Mononuclear cell (primary cell): ENCODE measurements at regions not wholly inside any gene's neighbourhood (a gene's known extent, or its start where the extent isn't known, plus 50 kb on each side); places are given as distances from the start of the nearest gene placed in this dataset.
"Not testable (repeated sequence)": the region's sequence is repeated elsewhere in the genome, so short reads cannot be mapped to it uniquely, and the experiment has no call there.

ENCODE experiments used
- H3K27me3 ChIP-seq: 2 replicates; pipeline ENCODE4 v1.6.0; 2011; ENCODE audit warnings: low read length, control low read depth; ENCODE audit not compliant: insufficient read depth
- H3K4me1 ChIP-seq: 2 replicates; pipeline ENCODE4 v1.5.1; 2011; ENCODE audit warnings: mild to moderate bottlenecking, low read length, control low read depth; ENCODE audit not compliant: insufficient read depth
- H3K4me3 ChIP-seq: 2 replicates; pipeline ENCODE4 v1.5.1; 2011; ENCODE audit warnings: mild to moderate bottlenecking, low read length, moderate library complexity
- H3K9me3 ChIP-seq: 2 replicates; pipeline ENCODE4 v1.5.1; 2011; ENCODE audit warnings: low read depth, mild to moderate bottlenecking, control low read depth, low read length

DNA sequence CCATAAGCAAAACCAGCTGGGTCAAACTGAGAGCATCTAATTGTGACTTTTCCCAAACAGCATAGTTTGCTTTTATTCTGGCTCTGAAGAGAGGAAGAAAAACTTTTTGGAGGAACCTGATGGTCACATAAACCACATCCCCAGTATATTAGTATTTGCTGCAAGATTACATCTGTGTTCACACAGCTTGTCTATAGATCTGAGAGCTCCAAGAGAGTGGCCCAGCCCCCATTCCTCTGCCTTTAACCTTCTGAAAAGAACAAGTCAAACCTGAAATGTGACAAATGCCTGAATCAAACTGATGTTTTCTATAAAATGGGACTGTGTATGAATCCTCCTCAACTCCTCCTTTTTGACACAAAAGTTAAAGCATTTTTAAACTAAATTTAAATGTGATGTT, 435.2 kb downstream of the ZNF479 start:
- H3K4me3 ChIP-seq, H3K4me1 ChIP-seq, H3K27me3 ChIP-seq, H3K9me3 ChIP-seq: not testable (repeated sequence)

- no peaks in the 10 kb centered on the region for H3K27me3 ChIP-seq
- H3K4me3 ChIP-seq, result no peak overlapping the region
- H3K4me1 ChIP-seq, result no peaks in the 10 kb centered on the region
- H3K9me3 ChIP-seq, result peaks cover 63% of the 10 kb centered on the region
These were observed 445.9 kb downstream of the ZNF479 start for GRCh38 chr7:56686276-56686859.

DNA sequence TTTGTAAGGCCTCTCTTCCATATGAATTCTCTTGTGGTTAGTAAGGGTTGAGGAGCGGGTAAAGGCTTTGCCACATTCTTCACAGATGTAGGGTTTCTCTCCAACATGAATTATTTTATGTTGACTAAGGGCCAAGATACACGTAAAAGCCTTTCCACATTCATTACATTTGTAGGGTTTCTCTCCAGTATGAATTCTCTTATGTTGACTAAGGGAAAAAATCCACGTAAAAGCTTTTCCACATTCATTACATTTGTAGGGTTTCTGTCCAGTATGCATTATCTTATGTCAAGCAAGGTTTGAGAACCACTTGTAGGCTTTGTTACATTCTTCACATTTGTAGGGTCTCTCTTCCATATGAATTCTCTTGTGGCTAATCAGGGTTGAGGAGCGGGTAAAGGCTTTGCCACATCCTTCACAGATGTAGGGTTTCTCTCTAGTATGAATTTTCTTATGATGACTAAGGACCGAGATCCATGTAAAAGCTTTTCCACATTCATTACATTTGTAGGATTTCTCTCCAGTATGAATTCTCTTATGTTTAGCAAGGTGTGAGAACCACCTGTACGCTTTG, 493.0 kb downstream of the ZNF479 start:
- Histone ChIP-seq H3K9me3 (peaks cover 51% of the 10 kb centered on the region), H3K4me1 (no peaks in the 10 kb centered on the region), H3K4me3 (no peak overlapping the region), H3K27me3 (no peaks in the 10 kb centered on the region)

DNA sequence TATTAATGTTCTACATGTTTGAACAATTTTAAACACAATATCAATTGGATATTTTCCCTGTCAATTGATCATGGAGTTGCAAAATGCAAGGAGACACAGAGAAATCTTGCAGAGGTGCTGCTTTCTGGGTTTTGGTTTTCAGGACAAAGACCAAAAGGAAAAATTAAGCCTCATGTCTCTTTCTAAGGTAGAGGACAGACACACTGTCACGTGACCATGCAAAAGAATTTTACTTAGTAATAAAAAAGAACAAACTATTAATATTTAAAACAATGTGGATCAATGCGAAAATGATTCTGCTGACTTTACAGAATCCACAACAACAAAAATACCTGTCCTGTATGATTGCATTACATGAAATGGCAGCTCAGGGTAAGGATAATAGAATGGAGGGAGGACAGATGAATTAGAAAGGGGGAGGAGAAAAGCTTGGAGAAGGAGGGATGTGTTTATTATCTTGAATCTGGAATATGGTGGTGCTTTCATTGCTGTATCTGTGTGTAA, 493.7 kb upstream of the NUPR2 start:
- Histone ChIP-seq H3K9me3 (peaks cover 14% of the 10 kb centered on the region), H3K4me1 (no peaks in the 10 kb centered on the region), H3K27me3 (no peaks in the 10 kb centered on the region), H3K4me3 (no peak overlapping the region)

DNA sequence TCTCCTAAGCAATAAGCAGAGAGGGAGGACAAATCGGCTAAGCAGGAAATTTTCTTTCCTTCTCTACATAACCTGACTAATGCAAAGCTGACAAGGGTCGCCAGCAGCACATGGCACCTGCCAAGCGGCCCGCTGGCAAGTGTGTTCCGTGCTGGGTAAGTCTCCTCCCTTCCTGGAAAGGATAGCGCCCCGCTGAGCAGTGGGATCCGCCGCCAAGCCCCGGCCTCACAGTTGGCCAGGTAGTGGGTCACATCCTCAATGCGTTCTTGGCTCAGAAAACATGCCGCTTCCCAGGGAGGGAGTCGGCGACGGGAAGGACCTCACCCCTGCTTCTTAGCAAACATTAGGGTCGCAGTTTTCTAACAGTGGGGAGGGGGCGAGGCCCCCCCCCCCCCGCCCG, 488.9 kb upstream of the NUPR2 start:
- no peaks in the 10 kb centered on the region for H3K4me1 ChIP-seq
- no peak overlapping the region for H3K4me3 ChIP-seq
- H3K27me3 ChIP-seq, result no peaks in the 10 kb centered on the region
- peaks cover 12% of the 10 kb centered on the region for H3K9me3 ChIP-seq

DNA sequence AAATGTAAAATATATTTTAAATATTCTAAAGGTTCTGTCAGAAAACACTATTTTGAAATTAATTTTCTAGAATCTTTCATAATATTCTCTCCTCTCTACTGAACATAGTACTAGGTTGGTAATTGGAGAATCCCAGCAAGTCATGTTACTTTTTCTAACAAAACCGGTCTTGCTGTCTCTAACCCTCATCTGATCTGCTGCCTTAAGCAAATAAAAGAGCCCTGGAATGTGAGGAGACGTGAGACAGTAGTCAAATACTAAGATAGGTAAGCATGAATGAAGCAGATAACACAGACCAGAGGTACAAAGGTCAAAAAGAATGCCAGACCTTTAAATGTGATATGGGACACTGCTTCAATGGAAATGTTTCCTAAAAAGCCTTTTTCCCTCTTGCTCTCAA, 462.4 kb upstream of the NUPR2 start:
- peaks cover 20% of the 10 kb centered on the region for H3K9me3 ChIP-seq
- H3K4me1 ChIP-seq, result no peaks in the 10 kb centered on the region
- no peak overlapping the region for H3K4me3 ChIP-seq
- H3K27me3 ChIP-seq, result no peaks in the 10 kb centered on the region

DNA sequence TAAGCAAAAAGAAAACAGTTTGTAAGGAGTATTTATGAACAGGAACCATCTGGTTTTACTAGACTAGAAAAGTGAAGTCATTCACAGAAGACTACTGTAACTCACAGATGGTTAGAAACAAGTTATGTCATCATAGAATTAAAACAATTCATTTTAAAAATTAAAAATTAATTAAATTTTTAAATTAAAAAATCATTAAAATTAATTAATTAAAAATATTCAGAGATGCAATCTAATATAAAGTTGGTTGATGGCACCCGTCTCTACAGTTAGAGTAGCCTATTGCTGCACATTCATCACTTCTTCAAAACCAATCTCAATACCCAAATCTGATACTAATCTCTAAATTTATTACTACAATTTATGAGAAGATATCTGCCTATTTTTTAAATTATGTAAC, 454.8 kb upstream of the NUPR2 start:
- no peak overlapping the region for H3K4me3 ChIP-seq
- H3K27me3 ChIP-seq, result no peaks in the 10 kb centered on the region
- peaks cover 11% of the 10 kb centered on the region for H3K9me3 ChIP-seq
- no peaks in the 10 kb centered on the region for H3K4me1 ChIP-seq

DNA sequence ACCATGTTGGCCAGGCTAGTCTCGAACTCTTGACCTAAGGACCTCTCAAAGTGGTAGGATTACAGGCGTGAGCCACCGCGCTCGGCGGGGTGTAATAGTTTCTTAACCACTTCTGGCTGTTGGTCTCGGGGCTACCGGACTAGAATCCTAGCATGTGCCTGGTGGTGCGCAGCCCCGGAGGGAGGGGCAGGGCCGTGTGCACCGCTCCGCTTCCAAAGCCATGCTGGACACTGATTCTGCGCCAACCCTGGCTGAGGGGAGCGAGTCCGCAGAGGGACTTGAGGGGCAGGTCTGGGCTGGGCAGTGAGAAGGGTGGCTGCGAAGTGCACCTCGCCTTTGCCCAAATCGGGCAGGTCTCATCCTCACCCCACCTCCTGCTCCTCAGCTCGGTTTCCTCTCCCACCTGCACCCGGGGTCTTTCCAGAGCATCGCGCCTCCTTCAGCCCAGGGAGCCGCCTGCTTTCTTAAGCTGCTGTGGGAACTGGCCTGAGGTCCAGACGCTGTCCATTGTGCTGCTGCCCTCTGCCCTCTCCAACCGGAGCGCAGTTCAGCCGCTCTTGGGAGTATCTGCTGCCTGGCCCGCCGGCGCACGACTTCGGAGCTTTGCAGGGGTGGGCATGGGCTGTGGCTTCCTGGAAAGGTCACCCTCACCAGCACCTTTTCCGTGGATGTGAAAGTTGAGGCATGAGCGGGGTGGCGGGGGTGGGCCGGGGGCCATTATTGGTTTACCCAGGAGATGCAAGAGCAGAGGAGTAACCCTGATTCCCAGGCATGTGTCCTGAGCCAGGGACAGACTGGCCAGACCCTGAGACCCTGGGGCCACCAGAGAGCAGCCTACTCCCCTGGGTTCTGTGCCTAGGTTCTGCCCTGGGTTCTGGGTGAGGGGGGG, 422.6 kb upstream of the NUPR2 start:
- H3K9me3 ChIP-seq, result peaks cover 14% of the 10 kb centered on the region
- H3K27me3 ChIP-seq, result no peaks in the 10 kb centered on the region
- no peaks in the 10 kb centered on the region for H3K4me1 ChIP-seq
- no peak overlapping the region for H3K4me3 ChIP-seq

- no peaks in the 10 kb centered on the region for H3K27me3 ChIP-seq
- H3K9me3 ChIP-seq, result peaks cover 20% of the 10 kb centered on the region
- no peak overlapping the region for H3K4me3 ChIP-seq
- no peaks in the 10 kb centered on the region for H3K4me1 ChIP-seq
These were observed 421.7 kb upstream of the NUPR2 start for GRCh38 chr7:56537952-56538351.

DNA sequence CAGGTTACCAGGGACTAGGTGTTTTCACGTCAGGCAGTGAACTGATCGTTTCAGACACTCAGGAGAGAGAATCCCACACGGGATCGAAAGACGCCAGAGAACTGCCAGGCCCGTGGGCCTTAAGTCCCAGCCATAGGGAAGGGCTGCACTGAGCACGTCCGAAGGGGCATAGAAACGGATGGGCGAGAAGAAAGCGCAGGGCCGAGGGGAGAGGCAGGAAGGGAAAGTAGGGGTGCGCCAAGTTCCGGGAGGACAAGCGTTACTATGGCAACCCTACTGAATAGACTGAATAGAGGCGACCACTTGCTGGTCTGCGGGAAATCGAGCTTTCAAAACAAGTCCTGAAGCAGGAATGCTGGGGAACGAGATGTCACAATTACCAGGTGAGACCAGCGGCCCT, 421.3 kb upstream of the NUPR2 start:
- Histone ChIP-seq H3K4me3 (no peak overlapping the region), H3K4me1 (no peaks in the 10 kb centered on the region), H3K9me3 (peaks cover 20% of the 10 kb centered on the region), H3K27me3 (no peaks in the 10 kb centered on the region)

DNA sequence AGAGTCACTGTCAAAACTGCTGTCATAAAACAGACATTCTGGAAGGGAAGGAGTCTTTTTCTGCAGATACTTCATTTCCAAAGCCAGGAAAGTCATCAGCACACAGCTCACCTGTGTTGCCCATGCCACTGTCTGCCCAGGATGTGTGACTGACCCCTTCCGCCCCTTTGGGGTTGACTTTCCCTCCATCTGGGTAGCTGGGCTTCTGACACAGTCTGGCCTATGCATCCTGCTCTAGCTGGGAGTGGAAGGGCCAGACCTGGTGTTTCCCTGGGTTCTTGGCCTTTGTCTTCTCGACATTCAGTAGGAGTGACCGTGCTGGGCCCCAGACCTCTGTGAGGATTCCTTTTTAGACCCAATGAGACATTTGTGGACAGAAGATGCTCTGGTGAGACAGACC, 378.9 kb upstream of the NUPR2 start:
- H3K4me3 ChIP-seq, result no peak overlapping the region
- H3K4me1 ChIP-seq, result no peaks in the 10 kb centered on the region
- H3K27me3 ChIP-seq, result no peaks in the 10 kb centered on the region
- H3K9me3 ChIP-seq, result peaks cover 6% of the 10 kb centered on the region

DNA sequence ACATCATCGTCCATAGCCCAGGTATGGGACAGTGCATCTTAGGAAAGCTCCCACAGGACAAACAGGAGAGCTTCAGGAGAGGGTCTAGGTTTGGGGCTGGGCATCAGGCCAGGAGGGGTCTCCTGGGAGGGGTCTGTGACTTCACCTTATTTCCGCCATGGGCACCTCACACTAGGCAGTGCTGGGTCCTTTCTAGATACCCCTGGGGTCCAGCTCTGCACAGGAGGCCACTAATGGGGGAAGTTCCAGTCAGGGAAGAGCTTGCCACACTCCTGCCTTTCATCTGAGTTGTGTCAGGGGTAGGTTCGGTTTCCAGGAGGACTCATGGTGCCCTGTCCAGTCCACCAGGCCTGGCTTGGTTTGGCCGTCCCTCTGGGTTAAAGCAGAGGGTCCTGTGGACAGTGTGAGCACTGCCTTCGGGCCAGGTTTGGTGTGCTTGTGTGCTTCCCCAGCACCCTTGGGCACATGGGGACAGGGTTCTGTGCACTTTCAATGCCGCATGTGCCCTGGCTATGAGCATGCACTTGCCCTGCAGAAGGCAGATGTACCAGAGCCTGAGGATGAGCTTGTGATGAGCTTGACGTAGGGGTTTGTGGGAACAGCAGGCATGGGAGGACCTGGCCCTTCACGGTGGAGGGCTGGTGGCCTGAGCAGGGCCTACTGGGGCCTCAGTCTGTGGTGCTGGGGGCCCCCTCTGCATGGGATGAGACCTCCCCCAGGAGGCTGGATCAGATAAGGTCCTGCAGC, 377.7 kb upstream of the NUPR2 start:
- H3K4me1 ChIP-seq, result no peaks in the 10 kb centered on the region
- no peak overlapping the region for H3K4me3 ChIP-seq
- H3K27me3 ChIP-seq, result no peaks in the 10 kb centered on the region
- H3K9me3 ChIP-seq, result peaks cover 4% of the 10 kb centered on the region

GRCh38 chr7:56493196-56493595, 377.0 kb upstream of the NUPR2 start:
- no peaks in the 10 kb centered on the region for H3K27me3 ChIP-seq
- H3K9me3 ChIP-seq, result no peaks in the 10 kb centered on the region
- H3K4me1 ChIP-seq, result no peaks in the 10 kb centered on the region
- H3K4me3 ChIP-seq, result no peak overlapping the region

DNA sequence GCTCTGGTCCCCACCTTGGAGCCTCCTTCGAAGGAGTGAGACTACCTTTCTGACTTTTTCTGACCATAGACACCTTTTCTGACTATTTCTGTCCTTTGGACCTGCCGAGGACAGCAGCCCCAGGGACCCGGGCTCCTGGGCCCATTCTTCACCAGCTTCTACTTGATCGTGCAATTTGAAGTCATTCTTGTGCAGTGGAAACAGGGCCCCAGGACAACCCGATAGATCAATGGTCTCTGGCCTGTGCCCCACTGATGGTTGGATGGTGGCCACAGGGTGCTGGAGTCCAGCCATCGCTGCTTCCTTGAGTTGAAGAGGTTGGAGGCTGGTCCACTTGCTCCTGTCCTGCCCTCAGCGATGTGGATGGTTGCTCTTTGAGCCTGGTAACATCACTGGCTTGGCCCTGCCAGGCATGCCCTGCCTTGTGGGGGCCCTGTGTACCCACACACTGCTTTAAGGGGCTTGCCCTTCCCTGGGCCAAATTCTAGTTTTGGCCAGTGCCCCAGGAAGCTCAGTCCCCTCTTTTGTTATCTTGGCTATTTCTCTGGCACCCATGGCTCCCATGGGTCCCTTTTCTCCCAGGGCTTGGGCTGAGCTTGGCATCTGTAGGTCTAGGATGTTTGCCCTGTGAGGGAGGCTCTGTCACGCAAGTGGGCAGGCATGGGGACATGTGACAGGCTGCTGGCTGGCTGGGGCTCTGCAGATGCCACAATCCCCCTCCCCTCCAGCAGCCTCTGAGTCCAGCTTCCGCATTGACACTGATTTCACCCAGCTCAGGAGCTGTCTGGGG, 375.6 kb upstream of the NUPR2 start:
- Histone ChIP-seq H3K9me3 (no peaks in the 10 kb centered on the region), H3K27me3 (no peaks in the 10 kb centered on the region), H3K4me3 (no peak overlapping the region), H3K4me1 (no peaks in the 10 kb centered on the region)
